Activated B cell treated with CpG ODN at 0.5 μM for 24 hours (primary cell): ENCODE measurements at regions not wholly inside any gene's neighbourhood (a gene's known extent, or its start where the extent isn't known, plus 50 kb on each side); places are given as distances from the start of the nearest gene placed in this dataset.

Experiments used
- ATAC-seq: fragments of 200-7000 bp; cut with Tn5 transposase; one replicate; pipeline ENCODE4 v1.10.0; 2021; ENCODE audit warnings: low read depth, mild to moderate bottlenecking, moderate library complexity
- CTCF ChIA-PET: fragments of 350-600 bp; sonication (Branson Sonifier 250); formaldehyde crosslinking; loops from one replicate; lab custom pipeline; 2021; ENCODE audit warnings: antibody characterized with exemption; lab: Charles Lee
- POLR2A ChIA-PET: fragments of 350-600 bp; sonication (Branson Sonifier 250); formaldehyde crosslinking; loops from one replicate; lab custom pipeline; 2021; ENCODE audit warnings: antibody characterized with exemption; lab: Charles Lee
- DNase-seq: peaks from one replicate; pipeline ENCODE4 v3.0.0; 2022
- H3K27ac Mint-ChIP-seq: one replicate; pipeline ENCODE4 v1.8.0; 2020; ENCODE audit warnings: mixed read lengths
- H3K27me3 Mint-ChIP-seq: one replicate; pipeline ENCODE4 v1.8.0; 2021; ENCODE audit warnings: mixed read lengths
- H3K36me3 Mint-ChIP-seq: one replicate; pipeline ENCODE4 v1.8.0; 2021; ENCODE audit warnings: low read depth, mixed read lengths
- H3K4me1 Mint-ChIP-seq: one replicate; pipeline ENCODE4 v1.8.0; 2021; ENCODE audit warnings: mixed read lengths
- H3K4me3 Mint-ChIP-seq: one replicate; pipeline ENCODE4 v1.8.0; 2020; ENCODE audit warnings: mild to moderate bottlenecking, mixed read lengths
- H3K9me3 Mint-ChIP-seq: one replicate; pipeline ENCODE4 v1.8.0; 2020; ENCODE audit warnings: mixed read lengths
- CTCF ChIP-seq: fragments of 200-600 bp; IDR thresholded peaks from one replicate; pipeline ENCODE4 v1.8.0; 2022; ENCODE audit warnings: antibody characterized with exemption, mild to moderate bottlenecking
- intact Hi-C: fragments of 100-400 bp; cut with micrococcal nuclease; formaldehyde crosslinking; loops from one replicate; pipeline ENCODE4 v1.15.1; 2024

GRCh38 chr4:72900952-72901351 lies 168.6 kb downstream of the COX18 start:
- no peaks in the 10 kb centered on the region for H3K36me3 Mint-ChIP-seq
- ATAC-seq = no peak
- no peaks in the 10 kb centered on the region for H3K27me3 Mint-ChIP-seq
- H3K4me1 Mint-ChIP-seq = no peaks in the 10 kb centered on the region
- H3K9me3 Mint-ChIP-seq = no peaks in the 10 kb centered on the region
- CTCF ChIA-PET = no interaction called here
- no peak overlapping the region for H3K4me3 Mint-ChIP-seq
- no peak overlapping the region for H3K27ac Mint-ChIP-seq
- POLR2A ChIA-PET = no interaction called here
- no peak for DNase-seq
- TF ChIP-seq CTCF = no peak
- intact Hi-C loops = no loop called here

- CTCF ChIA-PET = no interaction called here
- no peaks in the 10 kb centered on the region for H3K27me3 Mint-ChIP-seq
- H3K9me3 Mint-ChIP-seq = no peaks in the 10 kb centered on the region
- no peak for DNase-seq
- H3K27ac Mint-ChIP-seq = no peak overlapping the region
- no peak for TF ChIP-seq CTCF
- no peak overlapping the region for H3K4me3 Mint-ChIP-seq
- H3K36me3 Mint-ChIP-seq = no peaks in the 10 kb centered on the region
- H3K4me1 Mint-ChIP-seq = no peaks in the 10 kb centered on the region
- POLR2A ChIA-PET = no interaction called here
- intact Hi-C loops = no loop called here
- ATAC-seq = no peak
Measured at GRCh38 chr4:72899621-72900020, 169.9 kb downstream of the COX18 start.

GRCh38 chr4:72899214-72899613 lies 170.3 kb downstream of the COX18 start:
- no peak for TF ChIP-seq CTCF
- intact Hi-C loops = no loop called here
- Mint-ChIP-seq H3K4me1 (no peaks in the 10 kb centered on the region), H3K4me3 (no peak overlapping the region), H3K36me3 (no peaks in the 10 kb centered on the region), H3K9me3 (no peaks in the 10 kb centered on the region), H3K27ac (no peak overlapping the region), H3K27me3 (no peaks in the 10 kb centered on the region)
- ATAC-seq = no peak
- ChIA-PET POLR2A (no interaction called here), CTCF (no interaction called here)
- DNase-seq = no peak

- H3K4me3 Mint-ChIP-seq = no peak overlapping the region
- intact Hi-C loops = no loop called here
- no peaks in the 10 kb centered on the region for H3K36me3 Mint-ChIP-seq
- DNase-seq = no peak
- H3K4me1 Mint-ChIP-seq = no peaks in the 10 kb centered on the region
- no peaks in the 10 kb centered on the region for H3K9me3 Mint-ChIP-seq
- TF ChIP-seq CTCF = no peak
- no peak overlapping the region for H3K27ac Mint-ChIP-seq
- ChIA-PET CTCF (no interaction called here), POLR2A (no interaction called here)
- ATAC-seq = no peak
- peaks cover 3% of the 10 kb centered on the region for H3K27me3 Mint-ChIP-seq
Measured at GRCh38 chr4:72896515-72896914, 173.0 kb downstream of the COX18 start.

- H3K4me3 Mint-ChIP-seq = no peak overlapping the region
- H3K27ac Mint-ChIP-seq = no peak overlapping the region
- ChIA-PET POLR2A (no interaction called here), CTCF (no interaction called here)
- intact Hi-C loops = no loop called here
- H3K4me1 Mint-ChIP-seq = no peaks in the 10 kb centered on the region
- no peaks in the 10 kb centered on the region for H3K9me3 Mint-ChIP-seq
- H3K27me3 Mint-ChIP-seq = peaks cover 3% of the 10 kb centered on the region
- H3K36me3 Mint-ChIP-seq = no peaks in the 10 kb centered on the region
- no peak for TF ChIP-seq CTCF
- DNase-seq (no peak), ATAC-seq (no peak)
Measured at GRCh38 chr4:72895408-72895807, 174.1 kb downstream of the COX18 start.
